Loucy (cell line): ENCODE measurements at regions not wholly inside any gene's neighbourhood (a gene's known extent, or its start where the extent isn't known, plus 50 kb on each side); places are given as distances from the start of the nearest gene placed in this dataset.

ENCODE experiments used
- EZH2phosphoT487 ChIP-seq: fragments of 200-600 bp; IDR thresholded peaks from 2 replicates; pipeline ENCODE4 v1.6.1; 2018; ENCODE audit warnings: antibody characterized with exemption, mild to moderate bottlenecking, moderate library complexity, borderline replicate concordance
- TF ChIP-seq, protein P1 (sequence below): fragments of 200-600 bp; sonication (generic); conservative IDR thresholded peaks from 2 replicates; pipeline ENCODE4 v1.5.1; 2014; ENCODE audit warnings: mild to moderate bottlenecking, antibody characterized with exemption, low read length

- TF ChIP-seq, protein P1, sequence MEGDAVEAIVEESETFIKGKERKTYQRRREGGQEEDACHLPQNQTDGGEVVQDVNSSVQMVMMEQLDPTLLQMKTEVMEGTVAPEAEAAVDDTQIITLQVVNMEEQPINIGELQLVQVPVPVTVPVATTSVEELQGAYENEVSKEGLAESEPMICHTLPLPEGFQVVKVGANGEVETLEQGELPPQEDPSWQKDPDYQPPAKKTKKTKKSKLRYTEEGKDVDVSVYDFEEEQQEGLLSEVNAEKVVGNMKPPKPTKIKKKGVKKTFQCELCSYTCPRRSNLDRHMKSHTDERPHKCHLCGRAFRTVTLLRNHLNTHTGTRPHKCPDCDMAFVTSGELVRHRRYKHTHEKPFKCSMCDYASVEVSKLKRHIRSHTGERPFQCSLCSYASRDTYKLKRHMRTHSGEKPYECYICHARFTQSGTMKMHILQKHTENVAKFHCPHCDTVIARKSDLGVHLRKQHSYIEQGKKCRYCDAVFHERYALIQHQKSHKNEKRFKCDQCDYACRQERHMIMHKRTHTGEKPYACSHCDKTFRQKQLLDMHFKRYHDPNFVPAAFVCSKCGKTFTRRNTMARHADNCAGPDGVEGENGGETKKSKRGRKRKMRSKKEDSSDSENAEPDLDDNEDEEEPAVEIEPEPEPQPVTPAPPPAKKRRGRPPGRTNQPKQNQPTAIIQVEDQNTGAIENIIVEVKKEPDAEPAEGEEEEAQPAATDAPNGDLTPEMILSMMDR: no peak
- TF ChIP-seq EZH2phosphoT487: no peak
Measured at GRCh38 chr18:61749031-61749430, 143.8 kb downstream of the RNF152 start.
